ENCODE measurements at regions not wholly inside any gene's neighbourhood (a gene's known extent, or its start where the extent isn't known, plus 50 kb on each side); places are given as distances from the start of the nearest gene placed in this dataset.

DNA sequence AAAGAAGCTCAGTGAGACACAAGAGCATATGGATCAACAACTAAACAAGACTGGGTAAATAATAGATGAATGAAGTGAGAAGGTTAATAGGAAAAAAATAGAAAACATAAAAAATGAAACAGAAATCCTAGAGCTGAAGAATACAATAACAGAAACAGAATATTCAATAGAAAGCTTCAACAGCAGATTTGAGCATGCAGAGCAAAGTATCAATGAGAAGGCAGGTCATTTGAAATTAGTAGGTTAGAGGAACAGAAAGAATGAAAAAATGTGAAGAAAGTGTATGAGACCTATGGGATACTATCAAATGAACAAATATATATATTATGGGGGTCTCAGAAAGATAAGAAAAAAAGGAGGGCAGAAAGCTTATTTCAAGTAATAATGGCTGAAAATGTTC, 362.9 kb upstream of the POU3F2 start:
- ATAC-seq (no peak), DNase-seq (no peak)
- H3K9me3 Mint-ChIP-seq = peaks cover 13 to 26% of the 10 kb centered on the region in 2 donors
- no peak overlapping the region for H3K4me3 Mint-ChIP-seq
- H3K27ac Mint-ChIP-seq = no peak overlapping the region
- H3K4me1 Mint-ChIP-seq = no peaks in the 10 kb centered on the region
- no peaks in the 10 kb centered on the region for H3K27me3 Mint-ChIP-seq

DNA sequence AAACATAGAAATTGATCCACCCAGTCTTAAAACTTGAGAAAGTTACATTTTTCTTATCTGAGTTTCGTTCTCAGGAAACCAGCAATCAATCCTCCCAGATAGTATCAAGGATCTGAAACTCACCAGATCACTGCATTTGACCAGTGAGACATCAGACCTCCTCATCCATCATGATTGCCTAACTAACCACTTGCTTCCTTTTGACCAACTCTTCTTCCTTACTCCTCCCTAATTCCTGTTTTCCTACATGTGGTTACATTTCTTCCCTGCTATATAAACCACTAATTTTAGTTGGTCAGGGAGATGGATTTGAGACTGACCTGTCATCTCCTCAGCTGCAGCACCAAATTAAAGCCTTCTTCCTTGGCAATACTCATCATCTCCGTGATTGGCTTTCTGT, 357.1 kb upstream of the POU3F2 start:
- peaks cover 15 to 19% of the 10 kb centered on the region in 2 donors for H3K9me3 Mint-ChIP-seq
- ATAC-seq = no peak

GRCh38 chr6:98484696-98485095, 349.7 kb upstream of the POU3F2 start:
- Mint-ChIP-seq H3K9me3 (peaks cover 10% of the 10 kb centered on the region in 2 donors), H3K4me3 (no peak overlapping the region), H3K27ac (no peak overlapping the region)

More for the DNA sequence above, 357.1 kb upstream of the POU3F2 start:
- Mint-ChIP-seq H3K4me1 (no peaks in the 10 kb centered on the region), H3K27ac (no peak overlapping the region), H3K27me3 (no peaks in the 10 kb centered on the region), H3K4me3 (no peak overlapping the region)
- no peak for DNase-seq

DNA sequence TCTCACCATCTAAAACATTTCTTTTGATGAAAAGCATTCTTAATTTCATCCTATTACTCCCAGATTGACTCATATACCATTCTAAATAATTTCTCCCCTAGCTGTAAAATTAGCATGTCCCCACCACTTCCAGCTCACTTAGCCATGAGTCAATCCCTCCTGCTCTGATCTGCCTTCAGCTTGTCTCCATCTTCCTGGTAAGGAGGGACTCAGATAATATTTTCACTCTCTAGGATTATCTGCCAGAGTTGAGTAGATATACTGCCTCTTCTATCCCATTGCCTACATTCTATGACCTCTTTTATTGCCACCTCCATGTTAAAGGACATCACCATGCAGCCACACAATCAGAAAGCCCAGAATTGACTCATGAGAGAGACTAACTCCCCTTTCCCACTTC, 348.8 kb upstream of the POU3F2 start:
- ATAC-seq = no peak
- Mint-ChIP-seq H3K4me1 (no peaks in the 10 kb centered on the region), H3K27ac (no peak overlapping the region)

More at GRCh38 chr6:98484696-98485095, 349.7 kb upstream of the POU3F2 start:
- Mint-ChIP-seq H3K4me1 (no peaks in the 10 kb centered on the region), H3K27me3 (no peaks in the 10 kb centered on the region)
- ATAC-seq (no peak), DNase-seq (no peak)

DNA sequence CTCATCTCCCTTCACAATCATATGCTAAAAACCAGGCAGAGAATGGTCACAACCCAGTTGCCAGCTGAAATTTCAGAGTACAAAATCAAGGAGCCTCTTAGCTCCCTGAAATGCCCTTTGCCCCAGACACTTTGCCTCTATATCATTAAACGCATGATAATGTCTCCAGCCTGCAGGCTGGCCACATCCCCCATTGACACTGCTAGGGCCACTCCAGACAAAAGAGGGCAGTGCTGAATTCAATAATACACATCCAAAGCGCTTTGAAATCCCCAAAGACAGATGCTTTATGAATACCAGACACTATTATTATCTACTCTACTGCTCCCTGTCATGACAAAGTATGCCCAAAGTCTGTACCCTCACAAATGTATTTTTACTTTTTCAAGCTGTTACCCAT, 348.3 kb upstream of the POU3F2 start:
- no peak overlapping the region for H3K27ac Mint-ChIP-seq
- no peaks in the 10 kb centered on the region for H3K27me3 Mint-ChIP-seq
- no peak overlapping the region for H3K4me3 Mint-ChIP-seq
- no peaks in the 10 kb centered on the region for H3K9me3 Mint-ChIP-seq
- DNase-seq (no peak), ATAC-seq (no peak)
- no peaks in the 10 kb centered on the region for H3K4me1 Mint-ChIP-seq

More for the DNA sequence above, 348.8 kb upstream of the POU3F2 start:
- H3K4me3 Mint-ChIP-seq = no peak overlapping the region
- H3K9me3 Mint-ChIP-seq = peaks cover under 1 to 1% of the 10 kb centered on the region in 2 donors
- DNase-seq = no peak
- H3K27me3 Mint-ChIP-seq = no peaks in the 10 kb centered on the region

DNA sequence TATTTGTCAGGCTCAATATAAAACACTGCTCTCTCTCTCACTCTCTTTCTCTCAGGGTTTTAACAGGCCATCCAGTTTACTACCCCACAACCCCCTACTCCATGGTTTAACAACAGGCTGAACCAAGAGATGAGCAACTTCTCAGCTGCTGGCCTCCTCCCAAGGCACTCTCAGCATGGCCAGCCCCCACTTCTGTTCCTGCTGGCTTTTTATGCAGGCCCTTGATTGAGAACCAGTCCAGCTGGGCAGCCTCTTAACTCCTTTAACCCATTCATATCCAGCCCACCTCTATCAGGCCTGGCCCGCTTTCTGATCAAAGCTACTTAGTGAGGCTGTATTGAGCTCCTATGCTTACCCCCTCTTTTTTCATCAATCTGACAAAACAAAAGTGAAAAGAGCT, 346.8 kb upstream of the POU3F2 start:
- H3K27me3 Mint-ChIP-seq = no peaks in the 10 kb centered on the region
- H3K4me3 Mint-ChIP-seq = no peak overlapping the region
- H3K9me3 Mint-ChIP-seq = no peaks in the 10 kb centered on the region
- DNase-seq (no peak), ATAC-seq (no peak)
- H3K27ac Mint-ChIP-seq = no peak overlapping the region
- no peaks in the 10 kb centered on the region for H3K4me1 Mint-ChIP-seq

DNA sequence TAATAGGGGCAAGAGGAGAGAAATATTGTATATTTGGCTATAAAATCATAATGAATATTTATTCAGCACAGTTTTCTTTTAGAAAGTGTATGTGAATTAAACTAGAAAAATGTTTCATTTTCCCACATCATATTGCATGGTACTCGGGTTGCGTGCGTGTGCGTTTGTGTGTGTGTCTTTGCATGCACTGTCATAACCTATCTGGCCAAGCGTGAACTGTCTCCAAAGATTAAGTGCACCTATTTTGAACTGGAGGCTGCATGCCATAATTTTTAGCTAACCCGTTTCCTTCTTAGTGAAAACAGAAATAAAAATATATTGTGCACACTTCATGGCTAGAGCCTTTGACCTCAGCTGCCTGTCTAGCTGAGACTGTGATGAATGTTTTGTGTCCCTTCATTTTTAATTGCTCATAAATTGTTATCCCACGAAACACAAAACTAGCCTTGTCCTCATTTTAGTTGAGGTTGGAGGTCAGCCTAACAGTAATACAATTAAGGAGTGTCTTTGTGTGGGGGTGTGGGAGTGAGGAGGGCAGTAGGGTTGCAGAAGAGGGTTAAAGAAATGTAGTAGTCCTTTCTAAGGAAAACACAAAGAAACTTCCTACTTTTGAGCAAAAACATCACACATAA, 336.1 kb upstream of the POU3F2 start:
- Mint-ChIP-seq H3K27me3 (no peaks in the 10 kb centered on the region), H3K4me3 (no peak overlapping the region), H3K9me3 (no peaks in the 10 kb centered on the region), H3K27ac (no peak overlapping the region), H3K4me1 (no peaks in the 10 kb centered on the region)
- ATAC-seq (no peak), DNase-seq (no peak)

DNA sequence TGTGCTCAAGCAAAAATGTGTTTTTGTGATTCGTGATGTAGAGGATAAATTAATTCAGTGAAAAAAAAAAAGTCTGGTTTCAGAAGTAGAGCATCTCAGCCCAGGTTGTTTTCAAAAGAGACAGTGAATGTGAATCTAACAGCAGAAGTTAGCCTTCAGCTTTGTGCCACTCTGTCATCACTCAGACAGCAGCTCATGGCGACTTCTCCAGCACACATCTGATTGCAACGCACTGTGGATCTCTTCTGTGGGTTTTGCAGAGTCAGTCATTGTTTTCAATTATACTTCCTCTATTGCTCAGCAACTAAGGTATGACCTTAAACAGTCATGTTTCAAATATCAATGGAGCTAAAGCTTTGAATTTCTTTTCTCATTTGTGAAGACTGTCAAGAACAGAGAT, 335.5 kb upstream of the POU3F2 start:
- Mint-ChIP-seq H3K4me1 (no peaks in the 10 kb centered on the region), H3K27ac (no peak overlapping the region), H3K9me3 (no peaks in the 10 kb centered on the region), H3K4me3 (no peak overlapping the region), H3K27me3 (no peaks in the 10 kb centered on the region)
- DNase-seq (no peak), ATAC-seq (no peak)

GRCh38 chr6:98514073-98514720, 320.2 kb upstream of the POU3F2 start:
- Mint-ChIP-seq H3K27ac (no peak overlapping the region), H3K4me1 (no peaks in the 10 kb centered on the region), H3K27me3 (no peaks in the 10 kb centered on the region), H3K4me3 (no peak overlapping the region), H3K9me3 (no peaks in the 10 kb centered on the region)
- ATAC-seq (no peak), DNase-seq (no peak)

- DNase-seq = no peak
- no peaks in the 10 kb centered on the region for H3K27me3 Mint-ChIP-seq
- H3K9me3 Mint-ChIP-seq = no peaks in the 10 kb centered on the region
- H3K4me3 Mint-ChIP-seq = no peak overlapping the region
- no peak overlapping the region for H3K27ac Mint-ChIP-seq
- no peak for ATAC-seq
- no peaks in the 10 kb centered on the region for H3K4me1 Mint-ChIP-seq
These were observed 319.6 kb upstream of the POU3F2 start for GRCh38 chr6:98514796-98515195.

GRCh38 chr6:98516206-98516605, 318.2 kb upstream of the POU3F2 start:
- Mint-ChIP-seq H3K27ac (no peak overlapping the region), H3K27me3 (no peaks in the 10 kb centered on the region), H3K4me1 (no peaks in the 10 kb centered on the region), H3K9me3 (peaks cover 3 to 6% of the 10 kb centered on the region in 2 donors), H3K4me3 (no peak overlapping the region)
- ATAC-seq (no peak), DNase-seq (no peak)

DNA sequence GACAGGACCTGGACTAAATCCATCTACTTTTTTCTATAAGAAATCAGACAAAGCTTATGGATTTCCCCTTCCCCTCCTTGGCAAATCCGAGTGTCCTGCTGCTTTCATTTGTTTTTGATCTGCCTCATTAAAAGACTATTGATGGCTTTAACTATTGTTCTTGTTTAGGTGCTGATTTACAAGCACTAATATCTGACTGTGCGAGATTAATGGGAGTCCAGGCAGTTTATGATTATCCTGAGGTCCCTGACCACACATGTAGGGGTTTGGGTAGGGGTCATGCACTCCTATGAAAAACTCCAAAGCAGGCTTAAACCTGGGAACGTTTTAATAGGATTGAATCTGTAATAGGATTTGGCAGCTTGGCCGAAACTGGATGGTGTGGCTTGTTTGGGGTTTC, 317.5 kb upstream of the POU3F2 start:
- DNase-seq (no peak), ATAC-seq (no peak)
- no peaks in the 10 kb centered on the region for H3K27me3 Mint-ChIP-seq
- peaks cover 5 to 9% of the 10 kb centered on the region in 2 donors for H3K9me3 Mint-ChIP-seq
- H3K4me1 Mint-ChIP-seq = no peaks in the 10 kb centered on the region
- H3K27ac Mint-ChIP-seq = no peak overlapping the region
- H3K4me3 Mint-ChIP-seq = no peak overlapping the region

- no peak overlapping the region for H3K4me3 Mint-ChIP-seq
- DNase-seq (no peak), ATAC-seq (no peak)
- H3K27me3 Mint-ChIP-seq = no peaks in the 10 kb centered on the region
- no peaks in the 10 kb centered on the region for H3K4me1 Mint-ChIP-seq
- peaks cover 5 to 11% of the 10 kb centered on the region in 2 donors for H3K9me3 Mint-ChIP-seq
- H3K27ac Mint-ChIP-seq = no peak overlapping the region
These were observed 308.5 kb upstream of the POU3F2 start for GRCh38 chr6:98525860-98526259.

DNA sequence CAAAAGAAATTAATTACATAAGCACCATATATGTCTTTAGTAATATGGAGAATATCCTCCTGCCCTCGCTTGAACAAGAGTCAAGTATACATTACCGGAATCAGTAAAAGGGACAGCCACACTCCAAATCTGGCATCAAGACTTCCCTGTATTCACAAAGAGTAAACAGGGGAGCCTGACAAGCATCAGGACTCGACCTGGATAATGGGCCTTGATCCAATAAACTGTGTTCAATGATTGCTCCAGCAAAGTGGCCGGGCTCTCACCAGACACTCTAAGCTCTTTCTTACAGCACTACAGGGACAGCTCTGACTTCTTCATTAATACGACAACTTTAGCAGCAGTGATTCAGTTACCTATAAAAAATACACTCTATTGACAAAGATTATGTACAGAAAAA, 307.9 kb upstream of the POU3F2 start:
- no peak overlapping the region for H3K27ac Mint-ChIP-seq
- H3K4me3 Mint-ChIP-seq = no peak overlapping the region
- H3K4me1 Mint-ChIP-seq = no peaks in the 10 kb centered on the region
- ATAC-seq (no peak), DNase-seq (no peak)
- no peaks in the 10 kb centered on the region for H3K27me3 Mint-ChIP-seq
- peaks cover 0 to 5% of the 10 kb centered on the region in 2 donors for H3K9me3 Mint-ChIP-seq

DNA sequence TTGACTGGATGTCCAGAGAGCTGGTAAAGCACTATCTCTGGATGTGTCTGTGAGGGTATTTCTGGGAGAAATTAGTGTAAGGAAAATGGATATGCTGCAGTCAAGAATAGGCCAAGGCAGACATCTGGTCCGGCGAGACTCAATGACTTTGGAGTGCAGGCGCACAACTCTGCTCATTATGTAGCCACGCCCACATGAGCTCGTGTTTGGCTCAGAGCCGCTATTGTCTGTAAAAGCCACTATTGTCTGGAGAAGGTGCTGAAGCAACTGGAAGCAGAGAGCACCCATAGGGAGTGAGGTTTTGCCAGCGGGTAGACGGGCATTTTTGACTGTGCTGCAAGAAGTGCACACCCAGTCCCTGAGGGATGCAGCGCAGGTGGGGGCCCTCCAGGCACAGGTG, 305.0 kb upstream of the POU3F2 start:
- H3K4me1 Mint-ChIP-seq = no peaks in the 10 kb centered on the region
- no peaks in the 10 kb centered on the region for H3K9me3 Mint-ChIP-seq
- H3K4me3 Mint-ChIP-seq = no peak overlapping the region
- H3K27me3 Mint-ChIP-seq = no peaks in the 10 kb centered on the region
- DNase-seq (no peak), ATAC-seq (no peak)
- no peak overlapping the region for H3K27ac Mint-ChIP-seq

- no peak for ATAC-seq
- Mint-ChIP-seq H3K9me3 (no peaks in the 10 kb centered on the region), H3K27ac (no peak overlapping the region), H3K4me3 (no peak overlapping the region), H3K27me3 (no peaks in the 10 kb centered on the region), H3K4me1 (no peaks in the 10 kb centered on the region)
- no peak for DNase-seq
These were observed 303.6 kb upstream of the POU3F2 start for GRCh38 chr6:98530732-98531131.

GRCh38 chr6:98532004-98532403, 302.4 kb upstream of the POU3F2 start:
- H3K4me1 Mint-ChIP-seq = no peaks in the 10 kb centered on the region
- no peak overlapping the region for H3K4me3 Mint-ChIP-seq
- no peaks in the 10 kb centered on the region for H3K27me3 Mint-ChIP-seq
- no peaks in the 10 kb centered on the region for H3K9me3 Mint-ChIP-seq
- no peak for DNase-seq
- no peak overlapping the region for H3K27ac Mint-ChIP-seq
- ATAC-seq = no peak

Data from stimulated activated naive CD8-positive, alpha-beta T cell treated with anti-CD3 and anti-CD28 coated beads, Interleukin-15, amount 100 ng/mL, for 72 hours (primary cell).